GM19372 (cell line): ENCODE measurements at regions not wholly inside any gene's neighbourhood (a gene's known extent, or its start where the extent isn't known, plus 50 kb on each side); places are given as distances from the start of the nearest gene placed in this dataset.
"Not testable (repeated sequence)": the region's sequence is repeated elsewhere in the genome, so short reads cannot be mapped to it uniquely, and the experiment has no call there.

Source experiments
- ATAC-seq: cut with Tn5 transposase; IDR thresholded peaks from one replicate; pipeline ENCODE4 v1.9.1; 2021; ENCODE audit warnings: mild to moderate bottlenecking, low read depth, moderate library complexity; ENCODE audit not compliant: unreplicated experiment

DNA sequence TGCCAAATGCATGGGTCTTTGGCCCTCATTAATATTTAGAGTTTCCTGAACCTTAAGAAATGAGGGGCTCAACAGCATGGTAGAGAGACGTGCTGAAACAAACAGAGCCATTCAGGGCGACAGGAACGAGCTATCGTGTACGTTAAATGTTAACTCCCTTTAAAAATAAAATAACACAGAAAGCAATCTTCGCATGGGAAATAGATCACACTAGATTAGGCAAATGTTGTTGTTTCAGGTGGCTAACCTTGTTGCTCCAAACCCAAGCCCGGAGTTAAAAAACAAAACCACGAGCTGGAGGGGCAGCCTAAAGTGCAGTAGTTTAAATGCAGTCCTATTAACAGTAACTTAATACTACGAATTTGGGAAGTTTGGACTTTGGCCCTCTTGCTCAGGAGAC lies 177.4 kb upstream of the TRIB2 start:
- ATAC-seq, result no peak

- ATAC-seq, result no peak
Measured at GRCh38 chr2:12539776-12540562, 176.8 kb upstream of the TRIB2 start.

- no peak for ATAC-seq
Measured at GRCh38 chr2:12543076-12543977, 173.4 kb upstream of the TRIB2 start.

DNA sequence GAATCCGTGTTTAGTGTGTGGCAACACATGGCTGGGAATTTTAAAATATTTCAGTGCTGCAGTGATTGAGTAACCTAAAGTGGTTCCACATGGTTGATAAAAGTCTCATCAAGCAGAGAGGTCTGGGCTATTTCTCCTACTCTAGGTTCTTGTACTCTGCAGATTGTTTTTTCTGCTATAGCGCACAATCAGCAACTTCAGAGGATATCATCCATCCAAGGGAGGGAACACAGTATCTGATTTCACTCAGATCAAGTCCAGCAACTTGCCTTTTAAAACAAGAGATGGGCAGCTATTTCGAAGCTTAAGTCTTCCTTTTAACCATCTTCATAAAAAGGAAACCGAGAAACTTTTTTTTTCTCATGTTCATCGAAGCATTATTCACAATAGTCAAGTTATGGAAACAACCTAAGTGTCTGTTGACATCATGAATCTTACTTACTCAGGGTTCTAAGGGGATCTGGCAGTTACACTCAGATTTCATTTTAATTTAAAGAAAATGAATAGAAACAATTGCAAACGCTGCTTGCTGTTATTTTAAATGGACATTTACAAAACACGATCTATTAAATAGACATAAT lies 172.7 kb upstream of the TRIB2 start:
- ATAC-seq, result peak; percentile 88

- ATAC-seq, result no peak
Measured at GRCh38 chr2:12547566-12548170, 169.1 kb upstream of the TRIB2 start.

DNA sequence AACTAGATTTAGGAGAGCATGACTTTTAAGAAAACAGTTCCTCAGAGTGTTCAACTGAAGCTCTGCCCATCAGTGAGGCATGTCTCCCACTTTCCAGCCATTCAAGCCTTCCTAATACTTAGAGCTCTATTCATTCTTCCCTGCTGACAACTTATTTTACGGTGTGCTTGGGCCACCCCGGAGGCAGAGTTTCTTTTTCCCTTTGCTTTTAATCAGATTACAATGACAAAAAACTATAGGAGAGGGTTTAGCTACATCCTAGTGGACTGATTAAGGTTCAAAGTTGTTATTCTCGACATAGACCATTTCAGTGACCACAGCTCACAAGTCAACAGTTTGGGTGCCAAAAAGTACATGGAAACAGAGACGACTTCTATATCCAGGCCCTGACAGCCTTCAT lies 167.8 kb upstream of the TRIB2 start:
- ATAC-seq, result no peak

DNA sequence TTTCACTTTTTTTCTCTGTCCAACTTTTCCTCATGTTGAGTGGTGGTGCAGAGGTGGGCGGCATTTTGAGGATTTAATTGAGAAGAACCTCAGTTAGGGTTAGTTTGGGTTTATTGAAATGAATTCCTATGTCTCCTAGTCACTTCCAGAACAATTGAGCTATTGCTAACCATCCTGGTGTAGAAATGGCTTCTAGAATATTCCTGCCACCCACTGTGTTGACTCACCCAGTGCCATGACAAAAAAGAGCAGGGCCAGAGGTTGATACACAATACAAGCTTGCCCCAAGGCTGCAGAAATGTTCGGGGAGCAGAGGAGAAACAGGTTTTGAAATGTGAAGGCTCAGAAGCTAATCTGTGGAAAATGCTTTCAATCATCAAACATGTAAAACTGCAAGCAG lies 167.1 kb upstream of the TRIB2 start:
- no peak for ATAC-seq

GRCh38 chr2:12552092-12552491 lies 164.6 kb upstream of the TRIB2 start:
- no peak for ATAC-seq

GRCh38 chr2:12554224-12555011 lies 162.3 kb upstream of the TRIB2 start:
- ATAC-seq, result peak; percentile 23

GRCh38 chr2:12555012-12555645 lies 161.6 kb upstream of the TRIB2 start:
- peak; percentile 52 for ATAC-seq

- ATAC-seq, result no peak
Measured at GRCh38 chr2:12556762-12557161, 160.0 kb upstream of the TRIB2 start.

GRCh38 chr2:12557688-12558087 lies 159.0 kb upstream of the TRIB2 start:
- no peak for ATAC-seq

- ATAC-seq, result no peak
Measured at GRCh38 chr2:12558519-12558918, 158.2 kb upstream of the TRIB2 start.

- ATAC-seq, result peak; percentile 73
Measured at GRCh38 chr2:12560618-12561017, 156.1 kb upstream of the TRIB2 start.

- no peak for ATAC-seq
Measured at GRCh38 chr2:12567411-12567810, 149.3 kb upstream of the TRIB2 start.

- not testable (repeated sequence) for ATAC-seq
Measured at GRCh38 chr2:12569510-12569909, 147.2 kb upstream of the TRIB2 start.

- not testable (repeated sequence) for ATAC-seq
Measured at GRCh38 chr2:12569929-12570328, 146.8 kb upstream of the TRIB2 start.

- no peak for ATAC-seq
Measured at GRCh38 chr2:12577091-12577490, 139.6 kb upstream of the TRIB2 start.

- no peak for ATAC-seq
Measured at GRCh38 chr2:12577567-12578253, 139.0 kb upstream of the TRIB2 start.
